Activated CD8-positive, alpha-beta memory T cell treated with anti-CD3 and anti-CD28 coated beads for 4 hours (primary cell): ENCODE measurements at regions not wholly inside any gene's neighbourhood (a gene's known extent, or its start where the extent isn't known, plus 50 kb on each side); places are given as distances from the start of the nearest gene placed in this dataset.
"Not testable (repeated sequence)": the region's sequence is repeated elsewhere in the genome, so short reads cannot be mapped to it uniquely, and the experiment has no call there.

Experiments used
- DNase-seq, 2 donors: peaks; one replicate each; pipeline ENCODE4 v3.0.0-alpha.2; 2020; ENCODE audit warnings: low read depth in 2 of 2

DNA sequence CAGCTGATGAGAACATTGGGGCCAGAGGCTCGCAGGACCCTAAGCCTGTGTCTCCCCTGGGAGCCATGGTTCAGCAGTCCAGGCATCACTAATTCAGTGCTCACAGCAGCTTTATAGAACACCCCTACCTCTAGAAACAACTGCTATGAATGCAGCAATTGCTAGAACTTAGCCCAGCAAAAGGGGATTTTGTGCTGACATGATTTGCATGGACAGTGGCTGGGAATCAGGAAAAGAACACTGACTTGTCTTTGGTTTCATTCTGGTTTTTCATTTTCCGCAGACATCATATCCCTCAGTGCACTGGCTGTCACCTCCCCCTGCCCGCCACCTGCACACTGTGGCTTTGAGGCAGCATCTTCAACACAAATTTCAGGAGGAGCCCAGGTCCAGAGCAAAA is 3964.9 kb upstream of the TPTE start:
- DNase-seq, result not testable (repeated sequence)

DNA sequence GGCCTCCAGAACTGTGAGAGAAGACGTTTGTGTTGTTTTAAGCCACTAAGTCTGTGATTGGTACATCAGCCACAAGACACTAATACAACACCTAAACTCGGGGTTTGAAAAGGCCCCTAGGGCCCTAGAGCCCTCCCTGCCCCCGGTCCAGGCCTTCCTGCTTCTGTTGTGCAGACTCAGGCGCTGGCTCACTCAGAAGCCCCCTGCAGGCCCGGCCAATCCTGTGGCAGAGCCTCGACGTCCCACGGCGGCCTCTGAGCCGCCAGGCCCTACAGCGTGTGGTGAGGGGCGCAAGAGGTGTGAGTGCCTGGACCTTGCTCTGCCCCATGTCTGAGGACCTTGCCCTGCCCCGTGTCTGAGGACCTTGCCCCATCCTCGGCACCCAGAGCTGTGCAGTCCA is 3964.0 kb upstream of the TPTE start:
- not testable (repeated sequence) for DNase-seq

DNA sequence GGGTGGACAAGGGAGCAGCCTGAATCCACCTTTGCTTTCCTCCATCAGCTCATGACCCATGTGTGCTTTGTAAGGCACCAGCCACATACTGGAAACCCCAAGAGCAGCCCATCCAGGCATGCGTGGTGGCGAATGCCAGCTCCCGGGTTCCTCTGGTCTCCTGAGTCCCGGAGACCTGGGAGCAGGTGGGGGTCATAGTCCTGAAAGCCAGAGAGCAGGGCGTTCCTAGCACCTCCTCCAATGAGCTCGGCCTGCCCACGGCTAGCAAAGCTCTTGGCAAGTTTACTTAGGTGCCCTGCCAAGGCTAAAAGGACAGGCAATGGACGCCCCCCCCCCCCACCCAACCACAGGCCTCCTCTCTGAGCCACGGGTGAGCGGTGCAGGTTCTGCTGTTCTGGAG is 3960.2 kb upstream of the TPTE start:
- DNase-seq, result not testable (repeated sequence)

DNA sequence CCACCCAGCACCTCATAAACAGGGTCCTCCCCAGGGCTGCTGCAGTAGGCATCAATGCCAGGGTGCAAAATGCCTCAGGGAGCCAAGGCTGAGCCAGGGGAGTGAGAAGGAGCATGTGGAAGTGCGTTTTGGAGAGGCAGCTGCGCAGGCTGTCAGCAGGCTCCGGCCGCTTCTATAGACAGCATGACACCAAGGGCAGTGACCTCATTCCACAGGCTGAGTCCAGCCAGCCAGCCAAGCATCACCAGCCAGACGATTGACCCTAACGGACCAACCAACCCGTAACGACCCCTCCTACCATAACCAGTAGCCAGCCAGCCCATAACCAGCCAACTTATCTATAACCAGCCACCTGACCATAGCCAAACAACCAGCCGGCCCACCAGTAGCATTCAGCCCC is 3959.8 kb upstream of the TPTE start:
- DNase-seq, result not testable (repeated sequence)

DNA sequence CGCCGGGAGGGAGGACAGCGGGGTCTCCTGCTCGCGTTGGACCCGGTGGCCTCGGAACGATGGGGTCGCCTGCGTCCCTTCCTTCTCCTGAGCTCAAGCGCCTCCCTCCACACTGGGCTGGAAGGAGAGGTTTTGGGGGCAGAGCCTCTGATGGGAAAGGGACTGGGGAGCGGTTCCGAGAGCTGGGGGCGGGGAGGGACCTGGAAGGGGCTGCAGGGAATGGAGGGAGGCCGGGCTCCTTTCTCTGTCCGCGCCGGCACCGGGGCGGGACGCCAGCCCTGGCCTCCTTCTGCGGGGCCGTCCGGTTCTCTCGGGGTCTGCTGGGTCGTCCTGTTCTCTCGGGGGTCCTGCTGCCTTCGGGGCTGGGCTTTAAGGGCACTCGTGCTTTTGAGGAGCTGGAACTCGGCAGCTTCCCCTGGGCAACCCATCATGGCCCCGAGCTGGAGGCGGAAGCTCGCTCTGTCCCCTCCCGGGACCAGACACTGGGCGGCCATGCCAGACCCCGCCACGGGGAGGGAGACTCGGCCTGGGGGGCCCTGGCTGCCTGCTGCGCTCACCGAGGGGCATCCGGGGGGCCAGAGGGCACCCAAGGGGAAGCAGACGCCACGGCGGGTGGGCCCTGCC is 3956.7 kb upstream of the TPTE start:
- not testable (repeated sequence) for DNase-seq

DNA sequence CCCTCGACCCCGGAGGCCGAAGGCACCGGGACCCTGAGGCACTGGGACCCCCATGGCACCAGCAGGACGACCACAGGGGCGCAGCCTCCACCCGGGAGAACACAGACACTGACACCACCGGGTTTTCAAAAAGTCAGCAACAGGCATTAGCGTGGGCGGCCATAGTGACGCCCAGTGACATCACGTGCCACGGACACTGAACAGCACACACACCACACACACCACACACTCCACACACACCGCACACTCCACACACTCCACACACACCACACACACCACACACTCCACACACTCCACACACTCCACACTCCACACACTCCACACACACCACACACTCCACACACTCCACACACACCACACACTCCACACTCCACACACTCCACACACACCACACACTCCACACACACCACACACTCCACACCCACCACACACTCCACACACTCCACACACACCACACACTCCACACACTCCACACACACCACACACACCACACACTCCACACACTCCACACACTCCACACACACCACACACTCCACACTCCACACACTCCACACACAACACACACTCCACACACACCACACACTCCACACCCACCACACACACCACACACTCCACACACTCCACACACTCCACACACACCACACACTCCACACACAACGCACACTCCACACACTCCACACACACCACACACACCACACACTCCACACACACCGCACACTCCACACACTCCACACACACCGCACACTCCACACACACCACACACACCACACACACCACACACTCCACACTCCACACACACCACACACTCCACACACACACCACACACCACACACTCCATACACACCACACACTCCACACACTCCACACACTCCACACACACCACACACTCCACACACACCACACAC is 3955.9 kb upstream of the TPTE start:
- peak; percentile 1 to 3 for DNase-seq

DNA sequence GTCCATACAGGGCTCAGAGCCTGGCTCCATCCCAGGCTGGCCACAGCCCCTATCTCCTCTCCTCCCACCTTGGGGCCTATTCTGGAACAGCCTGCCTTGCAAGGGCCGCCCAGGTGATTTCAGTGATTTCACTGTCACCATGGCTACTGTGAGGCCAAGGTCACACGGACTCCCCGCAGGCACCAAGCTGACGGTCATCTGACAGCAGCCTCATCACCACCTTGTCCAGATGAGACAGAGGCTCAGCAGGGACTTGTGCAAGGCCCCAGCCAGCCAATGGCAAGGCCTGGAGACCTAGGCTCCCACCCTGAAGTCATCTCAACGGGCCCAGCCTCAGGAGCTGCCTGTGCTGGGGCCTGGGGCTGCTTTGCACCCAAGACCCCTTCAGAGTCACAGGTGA is 3953.8 kb upstream of the TPTE start:
- not testable (repeated sequence) for DNase-seq

DNA sequence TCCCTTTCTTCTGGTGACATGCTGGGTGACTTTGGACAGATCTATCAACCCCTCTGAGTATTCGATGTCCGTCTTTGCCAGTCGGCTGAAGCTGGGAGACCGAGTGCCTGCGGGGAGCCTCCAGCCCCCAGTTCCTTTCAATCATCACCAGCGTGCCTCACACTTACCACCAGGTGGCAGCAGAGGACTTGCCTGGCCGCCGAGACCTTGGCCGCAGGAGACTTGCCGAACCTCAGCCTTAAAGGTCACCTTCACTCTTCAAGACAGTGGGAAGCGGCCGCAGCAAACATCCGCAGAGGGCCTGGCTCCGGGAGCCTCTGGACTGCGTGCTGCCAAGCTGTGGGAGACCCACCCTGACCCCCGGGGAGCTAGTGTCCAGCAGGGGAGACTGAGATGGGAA is 3952.2 kb upstream of the TPTE start:
- not testable (repeated sequence) for DNase-seq

DNA sequence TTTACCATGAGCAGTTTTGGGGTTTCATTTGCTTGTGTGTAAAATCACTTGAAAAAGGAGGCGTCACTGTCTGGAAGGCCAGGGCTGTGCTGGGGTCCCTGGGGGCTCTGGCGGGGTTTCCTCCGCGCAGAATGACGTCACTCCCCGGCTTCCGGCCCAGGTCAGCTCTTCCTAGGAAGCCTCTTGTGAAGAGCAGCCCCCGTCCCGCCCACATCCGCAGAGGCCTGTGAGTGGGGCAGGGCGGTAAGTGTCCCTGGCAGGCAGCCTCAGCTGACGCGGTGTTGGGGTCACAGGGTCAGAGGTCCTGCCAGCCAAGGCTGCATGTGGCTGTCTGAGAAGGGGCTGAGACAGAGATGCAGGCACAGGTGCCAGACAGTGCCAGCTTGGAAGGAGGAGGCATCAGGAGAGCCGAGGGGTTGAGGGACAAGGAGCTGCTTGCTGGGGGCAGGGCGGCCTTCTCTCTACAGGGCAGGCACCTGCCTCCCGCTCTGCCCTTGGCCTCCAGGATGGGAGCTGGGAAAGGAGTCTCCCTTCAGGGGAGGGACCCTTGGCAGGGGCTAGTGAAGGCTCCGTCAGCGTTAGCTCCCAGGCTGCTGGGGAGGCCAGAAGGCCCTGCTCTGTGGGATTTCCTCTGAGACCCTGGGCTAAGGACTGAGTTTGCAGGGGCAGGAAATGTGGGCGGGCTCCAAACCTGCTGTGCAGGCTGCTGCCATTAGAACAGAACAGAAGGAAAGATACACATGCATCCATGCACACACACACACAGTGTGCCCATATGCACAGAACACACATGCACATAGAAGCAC is 3951.6 kb upstream of the TPTE start:
- not testable (repeated sequence) for DNase-seq

DNA sequence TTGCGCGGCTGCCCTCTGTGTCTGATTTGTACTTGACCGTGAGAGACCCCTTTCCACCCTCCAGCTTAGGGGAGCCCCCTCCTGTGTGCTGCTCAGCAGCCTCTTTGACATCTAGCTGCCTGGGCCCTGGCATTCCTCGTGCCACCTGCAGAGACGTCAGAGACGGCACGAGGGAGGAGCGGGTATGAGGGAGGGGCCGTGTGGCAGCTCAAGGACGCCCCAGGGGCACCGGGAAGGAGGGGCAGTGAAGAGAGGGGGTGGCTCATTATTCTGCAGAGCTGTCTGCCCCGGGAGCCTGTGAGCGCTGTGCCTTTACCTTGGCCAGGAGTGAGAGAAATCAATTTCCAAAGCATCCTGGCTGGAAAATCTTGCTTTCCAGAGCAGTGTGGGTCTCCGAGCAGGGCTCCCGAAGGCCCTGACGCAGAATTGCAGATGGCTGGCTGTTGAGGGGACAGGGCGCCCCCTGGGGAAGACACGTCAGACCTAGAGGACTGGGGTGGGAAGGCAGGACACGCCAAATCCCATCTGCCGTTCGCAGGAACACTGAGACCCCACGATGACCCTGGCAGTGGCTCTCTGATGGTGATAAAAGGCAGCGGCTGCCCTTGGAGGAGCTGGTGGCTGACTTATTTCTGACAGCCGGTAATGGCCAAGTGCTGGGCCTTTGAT is 3950.5 kb upstream of the TPTE start:
- not testable (repeated sequence) for DNase-seq

DNA sequence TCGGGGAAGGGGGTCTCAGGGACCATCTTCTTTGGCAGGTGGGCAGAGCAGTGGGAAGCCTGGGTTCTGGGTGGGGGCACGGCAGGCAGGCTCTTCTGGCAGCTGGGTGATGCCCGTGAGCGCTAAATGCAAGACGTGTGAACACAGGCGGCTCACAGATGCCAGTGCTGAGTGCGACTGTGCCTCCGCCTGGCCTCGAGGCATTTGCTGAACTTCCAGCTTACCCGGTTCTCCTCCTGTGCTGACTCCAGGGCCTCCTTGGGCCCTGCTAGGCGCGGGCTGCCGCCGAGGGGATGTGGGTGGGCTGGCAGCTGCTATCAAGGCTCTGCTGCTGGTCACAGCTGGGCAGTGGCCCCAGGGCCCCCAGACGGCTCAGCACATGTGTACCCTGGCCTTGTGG is 3947.8 kb upstream of the TPTE start:
- DNase-seq, result not testable (repeated sequence)

DNA sequence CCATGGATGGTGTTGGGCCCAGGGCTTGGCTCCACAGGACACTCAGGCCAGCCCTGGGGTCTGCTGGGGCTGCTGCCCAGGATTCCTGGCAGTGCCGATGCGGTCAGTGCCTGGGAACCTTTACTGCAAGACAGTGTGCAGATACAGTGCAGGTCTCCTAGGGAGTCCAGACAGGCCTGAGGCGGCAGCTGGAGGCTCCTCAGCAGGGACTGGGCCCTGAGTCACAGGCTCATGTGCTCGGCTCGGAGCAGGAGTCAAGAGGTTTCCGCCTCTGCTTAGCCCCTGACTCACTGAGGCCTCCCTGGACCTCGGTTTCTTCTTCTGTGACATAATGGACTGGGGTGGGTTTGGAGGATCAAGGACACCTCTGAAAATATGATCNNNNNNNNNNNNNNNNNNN is 3941.6 kb upstream of the TPTE start:
- DNase-seq, result not testable (repeated sequence)
